GM21390 (cell line): ENCODE measurements at regions not wholly inside any gene's neighbourhood (a gene's known extent, or its start where the extent isn't known, plus 50 kb on each side); places are given as distances from the start of the nearest gene placed in this dataset.

Source experiments
- ATAC-seq: cut with Tn5 transposase; IDR thresholded peaks from one replicate; pipeline ENCODE4 v1.9.1; 2021; ENCODE audit not compliant: unreplicated experiment

DNA sequence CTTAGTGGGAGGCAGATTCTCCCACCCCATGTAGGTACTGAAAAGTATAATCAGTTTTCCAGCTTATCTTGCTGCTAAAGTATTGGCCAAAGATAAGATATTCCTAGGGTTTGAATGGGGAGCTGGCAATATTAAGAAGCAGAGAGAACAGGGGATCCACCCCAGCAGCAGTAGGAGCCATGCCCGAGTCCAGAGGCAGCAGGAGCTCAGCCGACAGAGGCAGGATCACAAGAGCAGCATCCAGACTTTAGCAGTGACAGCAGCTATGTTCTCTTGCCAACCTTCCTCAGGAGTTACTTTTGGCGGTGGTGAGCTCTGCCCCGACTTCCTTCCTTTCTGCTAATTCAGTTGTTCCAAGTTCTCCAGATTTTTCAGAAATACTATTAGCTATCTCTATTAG is 224.5 kb downstream of the GADD45G start:
- ATAC-seq = no peak

GRCh38 chr9:89835666-89836065 is 230.9 kb downstream of the GADD45G start:
- ATAC-seq = no peak

GRCh38 chr9:89837162-89837933 is 232.5 kb downstream of the GADD45G start:
- no peak for ATAC-seq

- ATAC-seq = no peak
Measured at GRCh38 chr9:89837934-89838310, 233.1 kb downstream of the GADD45G start.

- no peak for ATAC-seq
Measured at GRCh38 chr9:89838621-89839020, 233.8 kb downstream of the GADD45G start.

GRCh38 chr9:89839449-89839848 is 234.6 kb downstream of the GADD45G start:
- no peak for ATAC-seq

GRCh38 chr9:89839952-89840351 is 235.1 kb downstream of the GADD45G start:
- no peak for ATAC-seq

DNA sequence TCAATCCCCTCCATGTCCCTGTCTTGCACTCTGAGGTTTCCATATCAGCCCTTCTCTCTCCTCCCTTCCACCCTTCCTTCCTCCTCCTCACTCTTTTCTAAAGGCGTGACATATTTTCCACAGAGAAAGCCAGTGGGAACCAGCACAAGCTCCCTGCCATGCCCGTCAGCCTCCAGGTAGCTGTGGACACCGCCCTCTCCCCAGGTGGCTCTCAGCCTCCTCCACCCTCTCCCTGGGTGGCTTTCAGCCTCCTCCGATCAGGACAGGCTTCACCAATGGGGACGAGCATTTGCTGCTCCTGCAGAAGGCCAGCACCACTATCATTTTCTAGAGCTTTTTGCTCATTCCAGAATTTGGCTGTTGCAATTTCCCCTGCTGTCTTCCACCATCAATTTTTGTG is 236.6 kb downstream of the GADD45G start:
- no peak for ATAC-seq

GRCh38 chr9:89842267-89842768 is 237.5 kb downstream of the GADD45G start:
- no peak for ATAC-seq

GRCh38 chr9:89843074-89843473 is 238.3 kb downstream of the GADD45G start:
- ATAC-seq = no peak

GRCh38 chr9:89843591-89843990 is 238.8 kb downstream of the GADD45G start:
- no peak for ATAC-seq

DNA sequence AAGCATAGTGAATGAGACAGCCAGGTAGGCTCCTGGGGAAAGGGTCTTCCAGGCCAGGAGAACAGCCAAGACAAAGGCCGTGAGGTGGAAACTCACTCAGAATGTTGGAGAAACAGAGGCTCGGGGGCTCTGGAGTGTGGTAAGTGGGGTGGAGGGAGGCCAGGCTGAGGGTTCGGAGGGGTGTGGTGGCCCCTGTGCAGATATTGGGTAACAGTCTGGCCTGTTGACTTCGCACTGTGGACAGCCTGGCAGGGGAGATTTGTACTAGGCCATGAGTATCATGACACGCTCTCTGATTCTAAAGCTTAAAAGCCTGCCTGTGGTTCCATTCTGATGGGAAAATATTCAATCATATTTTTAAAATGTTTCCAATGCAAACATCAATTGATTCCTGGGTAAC is 239.3 kb downstream of the GADD45G start:
- no peak for ATAC-seq

DNA sequence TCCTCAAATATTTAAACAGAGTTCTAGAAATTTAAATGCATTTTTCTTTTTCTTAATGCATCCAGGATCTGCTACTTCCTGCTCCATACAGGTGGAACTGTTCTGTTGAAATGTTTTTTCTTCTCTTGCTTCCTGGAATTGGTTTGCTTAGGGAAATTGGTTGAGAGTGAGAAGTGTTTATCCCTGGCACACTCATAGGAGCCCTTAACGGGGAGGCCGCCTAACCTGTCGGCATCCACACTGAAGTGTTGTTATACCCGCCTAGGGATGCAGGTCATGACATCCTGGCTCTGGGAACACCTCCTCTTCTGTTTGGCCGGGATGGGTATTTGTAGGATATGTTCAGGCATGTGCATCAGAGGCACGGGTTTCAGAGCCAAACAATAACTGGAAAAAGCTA is 239.7 kb downstream of the GADD45G start:
- ATAC-seq = no peak

DNA sequence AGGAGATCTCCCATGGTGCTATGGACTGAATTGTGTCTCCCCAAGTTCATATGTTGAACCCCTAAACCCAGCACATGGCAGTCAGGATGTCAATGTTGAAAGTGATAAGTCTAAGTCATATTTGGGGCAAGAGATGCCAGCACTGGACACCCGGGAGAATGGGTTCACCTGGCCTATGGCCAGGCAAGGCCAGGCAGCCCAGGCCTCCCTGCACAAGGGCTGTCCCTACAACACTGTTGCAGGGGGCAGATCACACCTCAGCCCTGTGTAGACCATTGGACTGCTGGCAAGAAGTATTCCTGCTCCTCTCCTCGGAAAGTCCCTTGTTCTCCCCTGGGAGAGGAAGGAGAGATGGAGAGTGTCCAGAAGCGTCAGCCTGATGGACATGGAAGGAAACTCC is 240.5 kb downstream of the GADD45G start:
- ATAC-seq = no peak

DNA sequence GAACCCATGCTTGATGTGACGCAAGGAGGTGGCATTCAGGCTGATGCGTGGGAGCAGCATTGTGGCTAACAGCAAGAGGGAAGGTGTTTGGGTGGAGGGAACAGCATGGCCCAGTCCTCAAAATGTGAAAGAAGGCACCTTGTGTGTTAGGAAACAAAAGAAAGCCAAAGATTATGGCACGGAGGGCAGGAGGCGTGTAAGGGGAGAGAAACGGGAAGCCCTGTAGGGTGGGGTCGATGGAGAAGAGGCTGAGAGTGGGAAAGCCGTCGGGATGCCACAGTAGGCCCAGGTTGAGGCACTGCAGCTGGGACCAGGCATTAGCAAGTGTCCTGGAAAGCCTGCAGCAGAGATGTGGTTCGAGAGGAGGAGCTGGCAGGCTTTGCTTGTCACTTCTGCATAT is 241.1 kb downstream of the GADD45G start:
- no peak for ATAC-seq

- ATAC-seq = no peak
Measured at GRCh38 chr9:89848060-89849040, 243.5 kb downstream of the GADD45G start.

DNA sequence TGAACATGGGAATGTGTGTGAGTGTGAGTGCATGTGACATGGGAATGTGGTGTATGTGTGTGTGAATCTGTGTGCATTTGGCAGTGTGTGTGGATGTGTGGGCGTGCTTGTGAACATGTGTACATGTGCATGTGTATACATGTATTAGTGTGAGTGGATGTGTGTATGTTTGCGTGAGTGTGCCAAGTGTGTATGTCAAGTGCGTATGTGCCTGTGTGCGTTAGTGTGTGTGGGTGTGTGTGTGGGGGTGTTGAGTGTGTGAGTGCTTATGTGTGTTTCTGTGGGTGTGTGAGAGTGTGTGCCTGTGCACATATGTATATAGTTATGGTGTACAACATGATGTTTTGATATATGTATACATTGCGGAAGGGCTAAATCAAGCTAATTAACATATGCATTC is 244.3 kb downstream of the GADD45G start:
- no peak for ATAC-seq

DNA sequence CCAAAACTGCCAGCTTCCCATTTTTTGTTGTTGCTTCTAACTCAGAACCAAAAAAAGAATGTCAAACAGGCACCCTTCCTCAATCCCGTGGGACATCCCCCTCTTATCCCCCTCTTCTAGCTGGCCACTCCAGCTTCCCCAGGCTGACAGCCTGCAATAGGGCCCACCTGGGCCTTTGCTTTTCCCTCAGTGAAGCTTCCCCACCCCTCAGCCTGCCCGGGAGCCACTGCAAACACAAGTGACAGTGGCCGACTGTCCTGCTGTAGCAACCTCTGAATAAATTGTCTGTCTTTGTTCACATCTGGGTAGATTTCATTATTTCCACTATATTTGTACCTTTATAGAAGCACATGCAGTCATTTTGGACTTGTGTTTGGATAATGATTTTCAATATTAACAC is 245.3 kb downstream of the GADD45G start:
- ATAC-seq = no peak

DNA sequence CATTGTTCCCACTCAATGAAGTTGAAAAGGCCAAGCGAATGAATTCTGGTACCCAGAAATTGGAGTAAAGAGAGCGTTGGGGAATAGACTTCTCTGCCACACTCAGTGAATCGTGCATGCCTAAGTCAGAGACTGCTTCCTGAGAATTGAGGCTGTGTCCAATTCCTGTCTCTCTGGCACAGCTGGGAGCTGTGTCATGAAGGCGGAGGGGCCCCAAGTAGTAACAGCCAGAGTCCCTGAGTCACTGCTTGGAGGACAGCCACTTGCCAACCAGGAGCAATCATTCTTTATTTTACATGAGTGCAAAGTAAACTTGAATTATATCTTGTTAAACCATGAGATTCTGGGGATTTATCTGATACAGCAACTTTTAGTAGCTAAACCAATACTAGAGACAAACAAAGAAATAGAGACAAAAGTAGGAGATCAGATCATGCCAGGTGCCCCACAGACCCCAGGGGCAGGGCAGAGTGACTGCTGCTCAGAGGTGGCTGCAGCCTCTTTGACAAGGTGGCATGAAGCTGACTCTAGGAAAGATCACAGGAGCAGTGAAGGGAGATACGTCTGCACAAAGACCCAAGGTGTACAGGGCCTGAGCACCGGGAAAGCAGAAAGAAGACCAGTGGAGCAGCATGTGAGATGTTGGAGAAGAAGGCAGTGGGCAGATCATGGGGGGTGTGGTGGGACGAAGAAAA is 246.0 kb downstream of the GADD45G start:
- ATAC-seq = no peak

- ATAC-seq = no peak
Measured at GRCh38 chr9:89853161-89853560, 248.3 kb downstream of the GADD45G start.

DNA sequence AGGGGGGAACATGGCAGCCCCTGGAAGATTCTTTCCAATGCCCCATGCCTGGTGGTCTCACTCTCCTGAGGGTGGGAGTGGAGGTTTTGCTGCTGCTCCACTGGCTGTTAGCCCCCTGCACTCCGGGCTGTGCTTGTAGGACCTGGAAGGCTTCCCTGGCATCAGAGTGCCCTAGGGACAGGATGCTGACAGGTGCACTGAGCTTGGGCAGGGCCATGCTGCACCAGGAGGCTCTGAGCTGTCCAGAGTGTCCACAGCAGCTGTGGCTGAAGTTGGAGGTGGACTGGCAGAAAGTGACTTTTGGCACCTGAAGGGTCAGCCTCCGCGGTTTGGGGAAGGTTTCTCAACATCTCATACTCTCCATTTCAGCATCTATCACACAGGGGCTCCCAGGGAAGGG is 249.1 kb downstream of the GADD45G start:
- no peak for ATAC-seq
